Astrocyte of the cerebellum (primary cell): ENCODE measurements at regions not wholly inside any gene's neighbourhood (a gene's known extent, or its start where the extent isn't known, plus 50 kb on each side); places are given as distances from the start of the nearest gene placed in this dataset.

ENCODE experiments used
- DNase-seq: peaks from one replicate; pipeline ENCODE4 v3.0.0-alpha.2; 2011; ENCODE audit warnings: low read depth
- H3K4me3 ChIP-seq: 2 replicates; pipeline ENCODE4 v1.5.1; 2011; ENCODE audit warnings: mild to moderate bottlenecking, low read depth, low read length, moderate library complexity
- CTCF ChIP-seq: IDR thresholded peaks from 2 replicates; pipeline ENCODE4 v1.5.1; 2012; ENCODE audit warnings: low read length, low read depth, moderate library complexity, mild to moderate bottlenecking; ENCODE audit errors: missing control alignments
- in situ Hi-C: cut with HindIII; loops from 2 replicates; pipeline ENCODE4 v1.10.0; 2017; ENCODE audit warnings: low sequenced_read_pairs

- no peak overlapping the region for H3K4me3 ChIP-seq
- DNase-seq, result no peak
- in situ Hi-C loops, result no loop called here
- no peak for TF ChIP-seq CTCF
These were observed 334.1 kb downstream of the ZNF674 start for GRCh38 chrX:46211079-46211478.

- in situ Hi-C loops, result no loop called here
- TF ChIP-seq CTCF, result no peak
- DNase-seq, result no peak
- H3K4me3 ChIP-seq, result no peak overlapping the region
These were observed 335.5 kb downstream of the ZNF674 start for GRCh38 chrX:46209768-46210167.

- in situ Hi-C loops, result no loop called here
- DNase-seq, result no peak
- TF ChIP-seq CTCF, result no peak
These were observed 336.2 kb downstream of the ZNF674 start for GRCh38 chrX:46209037-46209436.

GRCh38 chrX:46208225-46208854 is 336.9 kb downstream of the ZNF674 start:
- H3K4me3 ChIP-seq, result no peak overlapping the region
- DNase-seq, result peak; percentile 29
- TF ChIP-seq CTCF, result no peak
- in situ Hi-C loops, result no loop called here

More at GRCh38 chrX:46209037-46209436, 336.2 kb downstream of the ZNF674 start:
- H3K4me3 ChIP-seq, result no peak overlapping the region

- no peak for TF ChIP-seq CTCF
- in situ Hi-C loops, result no loop called here
- DNase-seq, result no peak
- H3K4me3 ChIP-seq, result no peak overlapping the region
These were observed 340.3 kb downstream of the ZNF674 start for GRCh38 chrX:46204721-46205422.

GRCh38 chrX:46202733-46203514 is 342.3 kb downstream of the ZNF674 start:
- in situ Hi-C loops, result no loop called here
- H3K4me3 ChIP-seq, result no peak overlapping the region
- no peak for DNase-seq
- no peak for TF ChIP-seq CTCF
